GM23338 (cell line): ENCODE measurements at regions not wholly inside any gene's neighbourhood (a gene's known extent, or its start where the extent isn't known, plus 50 kb on each side); places are given as distances from the start of the nearest gene placed in this dataset.

Source experiments
- ATAC-seq: fragments of 200-7000 bp; cut with Tn5 transposase; 3 replicates; pipeline ENCODE4 v1.9.1; 2020
- DNase-seq: peaks from one replicate; pipeline ENCODE4 v3.0.0-alpha.2; 2015; ENCODE audit warnings: low spot score
- H2AFZ ChIP-seq: fragments of 200-600 bp; sonication (generic); 2 replicates; pipeline ENCODE4 v1.8.0; 2016; ENCODE audit warnings: antibody characterized with exemption, mild to moderate bottlenecking, moderate library complexity
- H3F3A ChIP-seq: fragments of 200-600 bp; sonication (generic); replicated peaks from 2 replicates; pipeline ENCODE4 v1.8.0; 2017; ENCODE audit warnings: antibody characterized with exemption, mixed run types, low read depth
- H3K27ac ChIP-seq: fragments of 200-600 bp; sonication (generic); 2 replicates; pipeline ENCODE4 v1.6.1; 2016; ENCODE audit warnings: low read depth
- H3K27me3 ChIP-seq: fragments of 200-600 bp; sonication (generic); 2 replicates; pipeline ENCODE4 v1.8.0; 2016; ENCODE audit warnings: mild to moderate bottlenecking, mixed run types, moderate library complexity; ENCODE audit not compliant: insufficient read depth
- H3K36me3 ChIP-seq: fragments of 200-600 bp; sonication (generic); 2 replicates; pipeline ENCODE4 v1.8.0; 2016; ENCODE audit warnings: mild to moderate bottlenecking; ENCODE audit not compliant: insufficient read depth
- H3K4me1 ChIP-seq: fragments of 200-600 bp; sonication (generic); 2 replicates; pipeline ENCODE4 v1.8.0; 2016; ENCODE audit warnings: mild to moderate bottlenecking, moderate library complexity; ENCODE audit not compliant: insufficient read depth
- H3K4me2 ChIP-seq: fragments of 200-600 bp; sonication (generic); 2 replicates; pipeline ENCODE4 v1.7.1; 2017; ENCODE audit warnings: mixed run types
- H3K4me3 ChIP-seq: fragments of 200-600 bp; sonication (generic); 2 replicates; pipeline ENCODE4 v1.6.1; 2016; ENCODE audit warnings: mixed run types
- H3K79me2 ChIP-seq: fragments of 200-600 bp; sonication (generic); replicated peaks from 2 replicates; pipeline ENCODE4 v1.8.0; 2017; ENCODE audit warnings: mild to moderate bottlenecking; ENCODE audit not compliant: insufficient read depth
- H3K9me2 ChIP-seq: fragments of 200-600 bp; sonication (generic); 2 replicates; pipeline ENCODE4 v1.8.0; 2017; ENCODE audit not compliant: insufficient read depth
- H4K20me1 ChIP-seq: fragments of 200-600 bp; sonication (generic); replicated peaks from 2 replicates; pipeline ENCODE4 v1.8.0; 2017; ENCODE audit warnings: mild to moderate bottlenecking; ENCODE audit not compliant: insufficient read depth
- H3K27ac Mint-ChIP-seq: 2 replicates; pipeline ENCODE4 v1.8.0; 2020; ENCODE audit warnings: inconsistent platforms, mild to moderate bottlenecking, moderate library complexity, mixed read lengths
- H3K27me3 Mint-ChIP-seq: 3 replicates; pipeline ENCODE4 v1.8.0; 2022; ENCODE audit warnings: low read depth, mild to moderate bottlenecking, moderate library complexity, mixed read lengths, inconsistent platforms; ENCODE audit not compliant: insufficient read depth, poor library complexity
- H3K36me3 Mint-ChIP-seq: 3 replicates; pipeline ENCODE4 v1.8.0; 2021; ENCODE audit warnings: low read depth, mild to moderate bottlenecking, inconsistent platforms, moderate library complexity, mixed read lengths
- H3K4me1 Mint-ChIP-seq: 3 replicates; pipeline ENCODE4 v1.8.0; 2020; ENCODE audit warnings: mild to moderate bottlenecking, inconsistent platforms, mixed read lengths
- H3K4me3 Mint-ChIP-seq: 3 replicates; pipeline ENCODE4 v1.8.0; 2021; ENCODE audit warnings: moderate library complexity, mild to moderate bottlenecking, inconsistent platforms, mixed read lengths
- H3K9me3 Mint-ChIP-seq: 3 replicates; pipeline ENCODE4 v1.8.0; 2020; ENCODE audit warnings: moderate library complexity, mild to moderate bottlenecking, inconsistent platforms, mixed read lengths
- CREB1 ChIP-seq: fragments of 250-450 bp; sonication (Bioruptor Pico); IDR thresholded peaks from 2 replicates; pipeline ENCODE4 v1.5.0; 2020; ENCODE audit warnings: low read depth, mild to moderate bottlenecking, moderate library complexity
- EZH2 ChIP-seq: fragments of 200-600 bp; sonication (generic); IDR thresholded peaks from one replicate; pipeline ENCODE4 v1.8.0; 2017; ENCODE audit warnings: antibody characterized with exemption, mild to moderate bottlenecking, low read depth; ENCODE audit not compliant: unreplicated experiment
- EZH2phosphoT487 ChIP-seq: fragments of 200-600 bp; sonication (generic); IDR thresholded peaks from one replicate; pipeline ENCODE4 v1.8.1; 2018; ENCODE audit warnings: antibody characterized with exemption; ENCODE audit not compliant: unreplicated experiment
- JUNB ChIP-seq: IDR thresholded peaks from one replicate; pipeline ENCODE4 v1.6.1; 2016; ENCODE audit warnings: antibody characterized with exemption; ENCODE audit not compliant: unreplicated experiment
- NANOG ChIP-seq: IDR thresholded peaks from 2 replicates; pipeline ENCODE4 v1.6.1; 2016; ENCODE audit warnings: antibody characterized with exemption, borderline replicate concordance
- POLR2AphosphoS5 ChIP-seq: IDR thresholded peaks from 2 replicates; pipeline ENCODE4 v1.6.1; 2016; ENCODE audit warnings: antibody characterized with exemption, low read depth
- STAT1 ChIP-seq: IDR thresholded peaks from one replicate; pipeline ENCODE4 v1.6.1; 2016; ENCODE audit warnings: antibody characterized with exemption; ENCODE audit not compliant: unreplicated experiment
- ZNF114 ChIP-seq: fragments of 250-450 bp; sonication (Bioruptor Pico); IDR thresholded peaks from 2 replicates; pipeline ENCODE4 v1.5.0; 2020; ENCODE audit warnings: mild to moderate bottlenecking, moderate library complexity
- ZNF331 ChIP-seq: fragments of 250-450 bp; sonication (Bioruptor Pico); IDR thresholded peaks from 2 replicates; pipeline ENCODE4 v1.5.0; 2020; ENCODE audit warnings: low read depth, mild to moderate bottlenecking, moderate library complexity
- TF ChIP-seq, protein P1 (sequence below): fragments of 250-450 bp; sonication (Bioruptor Pico); IDR thresholded peaks from 2 replicates; pipeline ENCODE4 v1.5.0; 2020; ENCODE audit warnings: mild to moderate bottlenecking, moderate library complexity
- TF ChIP-seq, protein P2 (sequence below): IDR thresholded peaks from 2 replicates; pipeline ENCODE4 v1.6.1; 2016; ENCODE audit warnings: antibody characterized with exemption
- TF ChIP-seq, protein P3 (sequence below): IDR thresholded peaks from one replicate; pipeline ENCODE4 v1.6.1; 2018; ENCODE audit warnings: antibody characterized with exemption; ENCODE audit not compliant: unreplicated experiment
- TF ChIP-seq, protein P4 (sequence below), 2 experiments: fragments of 200-600 bp in 1 of 2; sonication (generic) in 1 of 2; conservative IDR thresholded peaks; 2 replicates each; pipeline versions ENCODE4 v1.5.1 to v1.6.1; 2016 to 2017; ENCODE audit warnings: antibody characterized with exemption in 2 of 2, low read depth in 2 of 2, mild to moderate bottlenecking in 2 of 2, moderate library complexity in 1 of 2

DNA sequence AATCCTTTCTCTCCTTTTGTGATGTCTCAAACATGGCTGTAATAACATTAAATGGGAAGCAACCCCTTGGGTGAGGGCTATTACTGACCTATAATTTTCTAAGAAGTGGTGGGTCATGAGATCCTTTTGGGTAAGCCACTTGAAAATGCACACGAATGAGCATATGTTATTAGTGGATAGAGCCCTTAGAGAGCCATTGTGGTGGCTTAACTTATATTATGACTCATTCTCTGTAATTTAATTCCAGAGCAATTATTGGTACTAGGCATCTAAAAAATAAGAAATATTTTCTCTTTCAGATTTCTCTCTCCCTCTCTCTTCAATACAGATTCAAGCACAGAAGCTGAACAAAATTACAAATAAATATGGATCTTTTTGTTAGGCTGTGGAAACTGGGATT lies 1177.4 kb upstream of the PHF14 start:
- DNase-seq (no peak), ATAC-seq (no peak)
- no peak overlapping the region for H3K4me3 ChIP-seq
- H3K27ac Mint-ChIP-seq, result no peak overlapping the region
- no peaks in the 10 kb centered on the region for H3K27me3 Mint-ChIP-seq
- H3K36me3 ChIP-seq, result no peaks in the 10 kb centered on the region
- H3K79me2 ChIP-seq, result no peaks in the 10 kb centered on the region
- no peaks in the 10 kb centered on the region for H3K36me3 Mint-ChIP-seq
- no peak for TF ChIP-seq NANOG
- TF ChIP-seq POLR2AphosphoS5, result no peak
- TF ChIP-seq, protein P1, sequence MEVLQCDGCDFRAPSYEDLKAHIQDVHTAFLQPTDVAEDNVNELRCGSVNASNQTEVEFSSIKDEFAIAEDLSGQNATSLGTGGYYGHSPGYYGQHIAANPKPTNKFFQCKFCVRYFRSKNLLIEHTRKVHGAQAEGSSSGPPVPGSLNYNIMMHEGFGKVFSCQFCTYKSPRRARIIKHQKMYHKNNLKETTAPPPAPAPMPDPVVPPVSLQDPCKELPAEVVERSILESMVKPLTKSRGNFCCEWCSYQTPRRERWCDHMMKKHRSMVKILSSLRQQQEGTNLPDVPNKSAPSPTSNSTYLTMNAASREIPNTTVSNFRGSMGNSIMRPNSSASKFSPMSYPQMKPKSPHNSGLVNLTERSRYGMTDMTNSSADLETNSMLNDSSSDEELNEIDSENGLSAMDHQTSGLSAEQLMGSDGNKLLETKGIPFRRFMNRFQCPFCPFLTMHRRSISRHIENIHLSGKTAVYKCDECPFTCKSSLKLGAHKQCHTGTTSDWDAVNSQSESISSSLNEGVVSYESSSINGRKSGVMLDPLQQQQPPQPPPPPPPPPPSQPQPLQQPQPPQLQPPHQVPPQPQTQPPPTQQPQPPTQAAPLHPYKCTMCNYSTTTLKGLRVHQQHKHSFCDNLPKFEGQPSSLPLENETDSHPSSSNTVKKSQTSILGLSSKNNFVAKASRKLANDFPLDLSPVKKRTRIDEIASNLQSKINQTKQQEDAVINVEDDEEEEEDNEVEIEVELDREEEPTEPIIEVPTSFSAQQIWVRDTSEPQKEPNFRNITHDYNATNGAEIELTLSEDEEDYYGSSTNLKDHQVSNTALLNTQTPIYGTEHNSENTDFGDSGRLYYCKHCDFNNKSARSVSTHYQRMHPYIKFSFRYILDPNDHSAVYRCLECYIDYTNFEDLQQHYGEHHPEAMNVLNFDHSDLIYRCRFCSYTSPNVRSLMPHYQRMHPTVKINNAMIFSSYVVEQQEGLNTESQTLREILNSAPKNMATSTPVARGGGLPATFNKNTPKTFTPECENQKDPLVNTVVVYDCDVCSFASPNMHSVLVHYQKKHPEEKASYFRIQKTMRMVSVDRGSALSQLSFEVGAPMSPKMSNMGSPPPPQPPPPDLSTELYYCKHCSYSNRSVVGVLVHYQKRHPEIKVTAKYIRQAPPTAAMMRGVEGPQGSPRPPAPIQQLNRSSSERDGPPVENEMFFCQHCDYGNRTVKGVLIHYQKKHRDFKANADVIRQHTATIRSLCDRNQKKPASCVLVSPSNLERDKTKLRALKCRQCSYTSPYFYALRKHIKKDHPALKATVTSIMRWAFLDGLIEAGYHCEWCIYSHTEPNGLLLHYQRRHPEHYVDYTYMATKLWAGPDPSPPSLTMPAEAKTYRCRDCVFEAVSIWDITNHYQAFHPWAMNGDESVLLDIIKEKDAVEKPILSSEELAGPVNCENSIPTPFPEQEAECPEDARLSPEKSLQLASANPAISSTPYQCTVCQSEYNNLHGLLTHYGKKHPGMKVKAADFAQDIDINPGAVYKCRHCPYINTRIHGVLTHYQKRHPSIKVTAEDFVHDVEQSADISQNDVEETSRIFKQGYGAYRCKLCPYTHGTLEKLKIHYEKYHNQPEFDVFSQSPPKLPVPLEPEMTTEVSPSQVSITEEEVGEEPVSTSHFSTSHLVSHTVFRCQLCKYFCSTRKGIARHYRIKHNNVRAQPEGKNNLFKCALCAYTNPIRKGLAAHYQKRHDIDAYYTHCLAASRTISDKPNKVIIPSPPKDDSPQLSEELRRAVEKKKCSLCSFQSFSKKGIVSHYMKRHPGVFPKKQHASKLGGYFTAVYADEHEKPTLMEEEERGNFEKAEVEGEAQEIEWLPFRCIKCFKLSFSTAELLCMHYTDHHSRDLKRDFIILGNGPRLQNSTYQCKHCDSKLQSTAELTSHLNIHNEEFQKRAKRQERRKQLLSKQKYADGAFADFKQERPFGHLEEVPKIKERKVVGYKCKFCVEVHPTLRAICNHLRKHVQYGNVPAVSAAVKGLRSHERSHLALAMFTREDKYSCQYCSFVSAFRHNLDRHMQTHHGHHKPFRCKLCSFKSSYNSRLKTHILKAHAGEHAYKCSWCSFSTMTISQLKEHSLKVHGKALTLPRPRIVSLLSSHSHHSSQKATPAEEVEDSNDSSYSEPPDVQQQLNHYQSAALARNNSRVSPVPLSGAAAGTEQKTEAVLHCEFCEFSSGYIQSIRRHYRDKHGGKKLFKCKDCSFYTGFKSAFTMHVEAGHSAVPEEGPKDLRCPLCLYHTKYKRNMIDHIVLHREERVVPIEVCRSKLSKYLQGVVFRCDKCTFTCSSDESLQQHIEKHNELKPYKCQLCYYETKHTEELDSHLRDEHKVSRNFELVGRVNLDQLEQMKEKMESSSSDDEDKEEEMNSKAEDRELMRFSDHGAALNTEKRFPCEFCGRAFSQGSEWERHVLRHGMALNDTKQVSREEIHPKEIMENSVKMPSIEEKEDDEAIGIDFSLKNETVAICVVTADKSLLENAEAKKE, result no peak
- TF ChIP-seq, protein P2, sequence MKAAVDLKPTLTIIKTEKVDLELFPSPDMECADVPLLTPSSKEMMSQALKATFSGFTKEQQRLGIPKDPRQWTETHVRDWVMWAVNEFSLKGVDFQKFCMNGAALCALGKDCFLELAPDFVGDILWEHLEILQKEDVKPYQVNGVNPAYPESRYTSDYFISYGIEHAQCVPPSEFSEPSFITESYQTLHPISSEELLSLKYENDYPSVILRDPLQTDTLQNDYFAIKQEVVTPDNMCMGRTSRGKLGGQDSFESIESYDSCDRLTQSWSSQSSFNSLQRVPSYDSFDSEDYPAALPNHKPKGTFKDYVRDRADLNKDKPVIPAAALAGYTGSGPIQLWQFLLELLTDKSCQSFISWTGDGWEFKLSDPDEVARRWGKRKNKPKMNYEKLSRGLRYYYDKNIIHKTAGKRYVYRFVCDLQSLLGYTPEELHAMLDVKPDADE, result no peak
- no peak for TF ChIP-seq STAT1
- TF ChIP-seq EZH2, result no peak
- TF ChIP-seq CREB1 (CRISPR knock-in tag), result no peak
- TF ChIP-seq ZNF114 (CRISPR knock-in tag), result no peak
- TF ChIP-seq, protein P3, sequence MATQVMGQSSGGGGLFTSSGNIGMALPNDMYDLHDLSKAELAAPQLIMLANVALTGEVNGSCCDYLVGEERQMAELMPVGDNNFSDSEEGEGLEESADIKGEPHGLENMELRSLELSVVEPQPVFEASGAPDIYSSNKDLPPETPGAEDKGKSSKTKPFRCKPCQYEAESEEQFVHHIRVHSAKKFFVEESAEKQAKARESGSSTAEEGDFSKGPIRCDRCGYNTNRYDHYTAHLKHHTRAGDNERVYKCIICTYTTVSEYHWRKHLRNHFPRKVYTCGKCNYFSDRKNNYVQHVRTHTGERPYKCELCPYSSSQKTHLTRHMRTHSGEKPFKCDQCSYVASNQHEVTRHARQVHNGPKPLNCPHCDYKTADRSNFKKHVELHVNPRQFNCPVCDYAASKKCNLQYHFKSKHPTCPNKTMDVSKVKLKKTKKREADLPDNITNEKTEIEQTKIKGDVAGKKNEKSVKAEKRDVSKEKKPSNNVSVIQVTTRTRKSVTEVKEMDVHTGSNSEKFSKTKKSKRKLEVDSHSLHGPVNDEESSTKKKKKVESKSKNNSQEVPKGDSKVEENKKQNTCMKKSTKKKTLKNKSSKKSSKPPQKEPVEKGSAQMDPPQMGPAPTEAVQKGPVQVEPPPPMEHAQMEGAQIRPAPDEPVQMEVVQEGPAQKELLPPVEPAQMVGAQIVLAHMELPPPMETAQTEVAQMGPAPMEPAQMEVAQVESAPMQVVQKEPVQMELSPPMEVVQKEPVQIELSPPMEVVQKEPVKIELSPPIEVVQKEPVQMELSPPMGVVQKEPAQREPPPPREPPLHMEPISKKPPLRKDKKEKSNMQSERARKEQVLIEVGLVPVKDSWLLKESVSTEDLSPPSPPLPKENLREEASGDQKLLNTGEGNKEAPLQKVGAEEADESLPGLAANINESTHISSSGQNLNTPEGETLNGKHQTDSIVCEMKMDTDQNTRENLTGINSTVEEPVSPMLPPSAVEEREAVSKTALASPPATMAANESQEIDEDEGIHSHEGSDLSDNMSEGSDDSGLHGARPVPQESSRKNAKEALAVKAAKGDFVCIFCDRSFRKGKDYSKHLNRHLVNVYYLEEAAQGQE, result no peak
- no peak for TF ChIP-seq JUNB
- no peak for TF ChIP-seq ZNF331 (CRISPR knock-in tag)
- TF ChIP-seq, protein P4, sequence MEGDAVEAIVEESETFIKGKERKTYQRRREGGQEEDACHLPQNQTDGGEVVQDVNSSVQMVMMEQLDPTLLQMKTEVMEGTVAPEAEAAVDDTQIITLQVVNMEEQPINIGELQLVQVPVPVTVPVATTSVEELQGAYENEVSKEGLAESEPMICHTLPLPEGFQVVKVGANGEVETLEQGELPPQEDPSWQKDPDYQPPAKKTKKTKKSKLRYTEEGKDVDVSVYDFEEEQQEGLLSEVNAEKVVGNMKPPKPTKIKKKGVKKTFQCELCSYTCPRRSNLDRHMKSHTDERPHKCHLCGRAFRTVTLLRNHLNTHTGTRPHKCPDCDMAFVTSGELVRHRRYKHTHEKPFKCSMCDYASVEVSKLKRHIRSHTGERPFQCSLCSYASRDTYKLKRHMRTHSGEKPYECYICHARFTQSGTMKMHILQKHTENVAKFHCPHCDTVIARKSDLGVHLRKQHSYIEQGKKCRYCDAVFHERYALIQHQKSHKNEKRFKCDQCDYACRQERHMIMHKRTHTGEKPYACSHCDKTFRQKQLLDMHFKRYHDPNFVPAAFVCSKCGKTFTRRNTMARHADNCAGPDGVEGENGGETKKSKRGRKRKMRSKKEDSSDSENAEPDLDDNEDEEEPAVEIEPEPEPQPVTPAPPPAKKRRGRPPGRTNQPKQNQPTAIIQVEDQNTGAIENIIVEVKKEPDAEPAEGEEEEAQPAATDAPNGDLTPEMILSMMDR (conservative IDR thresholded peaks at IDR 0.05; ENCODE audit: low read depth in 2 of 2), result no peak
- TF ChIP-seq EZH2phosphoT487, result no peak
- H3K4me3 Mint-ChIP-seq, result no peak overlapping the region
- H3K9me2 ChIP-seq, result no peaks in the 10 kb centered on the region
- H3K9me3 Mint-ChIP-seq, result no peaks in the 10 kb centered on the region
- H3K27ac ChIP-seq, result no peak overlapping the region
- no peak overlapping the region for H3K4me2 ChIP-seq
- no peaks in the 10 kb centered on the region for H4K20me1 ChIP-seq
- no peak overlapping the region for H2AFZ ChIP-seq
- no peaks in the 10 kb centered on the region for H3K27me3 ChIP-seq
- H3K4me1 Mint-ChIP-seq, result no peaks in the 10 kb centered on the region
- no peaks in the 10 kb centered on the region for H3F3A ChIP-seq
- no peaks in the 10 kb centered on the region for H3K4me1 ChIP-seq
